K562 (cell line): ENCODE measurements at regions not wholly inside any gene's neighbourhood (a gene's known extent, or its start where the extent isn't known, plus 50 kb on each side); places are given as distances from the start of the nearest gene placed in this dataset.

Experiments used
- CHD2 ChIP-seq: IDR thresholded peaks from 2 replicates; pipeline ENCODE4 v1.6.1; 2011; ENCODE audit warnings: low read depth, low read length
- ZNF395 ChIP-seq: fragments of 200-800 bp; sonication (Bioruptor generic); IDR thresholded peaks from 2 replicates; pipeline ENCODE4 v1.6.1; 2017; ENCODE audit warnings: missing genetic modification characterization, missing compliant biosample characterization
- ZZZ3 ChIP-seq: fragments of 450-650 bp; IDR thresholded peaks from 2 replicates; pipeline ENCODE4 v1.6.1; 2016; ENCODE audit warnings: antibody characterized with exemption, mild to moderate bottlenecking, moderate library complexity
- TF ChIP-seq, protein P1 (sequence below), 2 experiments: IDR thresholded peaks; 2 replicates each; pipeline ENCODE4 v1.6.1; 2012; ENCODE audit warnings: improper control_type of control experiment in 2 of 2, low read depth in 2 of 2, low read length in 2 of 2, borderline replicate concordance in 1 of 2

DNA sequence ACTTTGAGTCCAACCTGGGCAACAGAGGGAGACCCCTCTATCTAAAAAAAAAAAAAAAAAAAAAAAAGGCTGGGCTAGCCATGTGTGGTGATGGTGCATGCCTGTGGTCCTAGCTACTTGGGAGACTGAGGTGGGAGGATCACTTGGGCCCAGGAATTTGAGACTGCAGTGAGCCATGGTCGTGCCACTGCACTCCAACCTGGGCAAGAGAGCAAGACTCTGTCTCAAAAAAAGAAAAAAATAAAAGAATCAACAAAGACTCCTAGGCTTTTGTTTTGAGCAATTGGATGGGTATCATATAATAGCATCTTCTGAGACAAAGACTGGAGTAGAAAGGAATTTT lies 481.7 kb upstream of the PAPPA start:
- TF ChIP-seq, protein P1, sequence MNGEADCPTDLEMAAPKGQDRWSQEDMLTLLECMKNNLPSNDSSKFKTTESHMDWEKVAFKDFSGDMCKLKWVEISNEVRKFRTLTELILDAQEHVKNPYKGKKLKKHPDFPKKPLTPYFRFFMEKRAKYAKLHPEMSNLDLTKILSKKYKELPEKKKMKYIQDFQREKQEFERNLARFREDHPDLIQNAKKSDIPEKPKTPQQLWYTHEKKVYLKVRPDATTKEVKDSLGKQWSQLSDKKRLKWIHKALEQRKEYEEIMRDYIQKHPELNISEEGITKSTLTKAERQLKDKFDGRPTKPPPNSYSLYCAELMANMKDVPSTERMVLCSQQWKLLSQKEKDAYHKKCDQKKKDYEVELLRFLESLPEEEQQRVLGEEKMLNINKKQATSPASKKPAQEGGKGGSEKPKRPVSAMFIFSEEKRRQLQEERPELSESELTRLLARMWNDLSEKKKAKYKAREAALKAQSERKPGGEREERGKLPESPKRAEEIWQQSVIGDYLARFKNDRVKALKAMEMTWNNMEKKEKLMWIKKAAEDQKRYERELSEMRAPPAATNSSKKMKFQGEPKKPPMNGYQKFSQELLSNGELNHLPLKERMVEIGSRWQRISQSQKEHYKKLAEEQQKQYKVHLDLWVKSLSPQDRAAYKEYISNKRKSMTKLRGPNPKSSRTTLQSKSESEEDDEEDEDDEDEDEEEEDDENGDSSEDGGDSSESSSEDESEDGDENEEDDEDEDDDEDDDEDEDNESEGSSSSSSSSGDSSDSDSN (IDR thresholded peaks at IDR 0.05; ENCODE audit: borderline replicate concordance in 1 of 2, low read depth in 2 of 2, low read length in 2 of 2) = no peak
- TF ChIP-seq CHD2 = no peak
- no peak for TF ChIP-seq ZZZ3
- TF ChIP-seq ZNF395 (CRISPR knock-in tag) = no peak
